ENCODE measurements at regions not wholly inside any gene's neighbourhood (a gene's known extent, or its start where the extent isn't known, plus 50 kb on each side); places are given as distances from the start of the nearest gene placed in this dataset.

GRCh38 chr14:53893374-53893773 is 63.3 kb downstream of the BMP4 start:
- Histone ChIP-seq H3K9ac (ENCODE audit: extremely low read depth, insufficient read length, low read length) (no peak overlapping the region), H3K79me2 (ENCODE audit: insufficient read depth, low read length) (no peaks in the 10 kb centered on the region), H3K4ac (ENCODE audit: low read depth, low read length) (no peak overlapping the region), H2BK120ac (ENCODE audit: low read depth, low read length, poor library complexity, severe bottlenecking) (no peak overlapping the region), H4K5ac (ENCODE audit: insufficient read length, low read depth, low read length) (no peak overlapping the region), H2BK5ac (ENCODE audit: insufficient read length, low read length) (no peak overlapping the region), H2BK12ac (ENCODE audit: insufficient read length, low read depth, low read length) (no peak overlapping the region), H2AK5ac (ENCODE audit: insufficient read length, low read length) (no peak overlapping the region), H3K23me2 (ENCODE audit: insufficient read length, low read depth, low read length, poor library complexity, severe bottlenecking) (no peaks in the 10 kb centered on the region), H3K79me1 (ENCODE audit: insufficient read depth, low read depth, low read length, poor library complexity, severe bottlenecking) (no peaks in the 10 kb centered on the region), H2BK20ac (ENCODE audit: low read depth, low read length, poor library complexity, severe bottlenecking) (no peak overlapping the region), H3K4me1 (ENCODE audit: insufficient read depth, low read length) (peaks cover 8% of the 10 kb centered on the region), H3K27me3 (ENCODE audit: insufficient read depth, low read length) (no peaks in the 10 kb centered on the region), H3K9me3 (ENCODE audit: control insufficient read depth, low read depth, low read length) (no peaks in the 10 kb centered on the region), H2BK15ac (ENCODE audit: low read depth, low read length) (no peak overlapping the region), H3K27ac (ENCODE audit: insufficient read length, low read depth, low read length) (no peak overlapping the region), H3K23ac (ENCODE audit: insufficient read length, low read depth, low read length) (no peak overlapping the region), H4K91ac (ENCODE audit: insufficient read length, low read depth, low read length) (no peak overlapping the region), H3K14ac (ENCODE audit: insufficient read depth, low read length) (no peak overlapping the region), H4K8ac (replicated peaks; ENCODE audit: insufficient read length, low read depth, low read length) (no peak overlapping the region), H4K20me1 (ENCODE audit: control insufficient read depth, insufficient read depth, insufficient read length) (no peaks in the 10 kb centered on the region), H3K4me2 (ENCODE audit: insufficient read depth, insufficient read length, low read length) (no peak overlapping the region), H3T11ph (ENCODE audit: low read length) (no peak overlapping the region), H3K56ac (ENCODE audit: insufficient read length, low read depth, low read length) (no peak overlapping the region), H2AFZ (ENCODE audit: low read length) (no peak overlapping the region), H3K18ac (ENCODE audit: insufficient read length, low read depth, low read length) (no peak overlapping the region)
- H3K36me3 Mint-ChIP-seq (ENCODE audit: insufficient read depth in 1 of 3, low read depth in 3 of 3), result no peaks in the 10 kb centered on the region
- H3K4me3 Mint-ChIP-seq, result no peak overlapping the region
- H3K27ac Mint-ChIP-seq, result no peak overlapping the region; a peak in 1 of 7 replicates
- WGBS (ENCODE audit: extremely low coverage, insufficient read length, low lambda C conversion rate), result no CpG with 5 or more reads among the region's 2 CpGs
- H3K27me3 Mint-ChIP-seq (ENCODE audit: low read depth), result no peaks in the 10 kb centered on the region
- no peak for DNase-seq
- peaks cover 11 to 18% of the 10 kb centered on the region in 2 experiments for H3K4me1 Mint-ChIP-seq
- TF ChIP-seq CTCF (conservative IDR thresholded peaks at IDR 0.05), result no peak
- no peaks in the 10 kb centered on the region for H3K9me3 Mint-ChIP-seq
